ENCODE measurements at regions not wholly inside any gene's neighbourhood (a gene's known extent, or its start where the extent isn't known, plus 50 kb on each side); places are given as distances from the start of the nearest gene placed in this dataset.

- ATAC-seq (ENCODE audit: low FRiP score in 2 of 2) (no peak), DNase-seq (no peak)
- TF ChIP-seq POLR2AphosphoS5 (IDR thresholded peaks at IDR 0.05): no peak
- TF ChIP-seq CTCF (IDR thresholded peaks at IDR 0.05): no peak
- TF ChIP-seq EP300 (IDR thresholded peaks at IDR 0.05): no peak
- Histone ChIP-seq H3K27me3 (no peaks in the 10 kb centered on the region), H3K36me3 (no peaks in the 10 kb centered on the region), H3K4me3 (no peak overlapping the region), H3K4me1 (no peaks in the 10 kb centered on the region), H3K27ac (no peak overlapping the region), H3K9me3 (no peaks in the 10 kb centered on the region)
Observed at GRCh38 chr13:76148374-76148773, 512.2 kb downstream of the LMO7 start.

- WGBS, 2 donors: 85 to 92% methylated on average over 1 of the region's 1 CpG
- H3K27ac ChIP-seq: no peak overlapping the region
- no peaks in the 10 kb centered on the region for H3K36me3 ChIP-seq
- no peaks in the 10 kb centered on the region for H3K27me3 ChIP-seq
- no peaks in the 10 kb centered on the region for H3K9me3 ChIP-seq
- no peak for DNase-seq
- H3K4me1 ChIP-seq: no peaks in the 10 kb centered on the region
- ATAC-seq (ENCODE audit: low FRiP score in 2 of 2): no peak
- no peak overlapping the region for H3K4me3 ChIP-seq
- no peak for TF ChIP-seq POLR2AphosphoS5 (IDR thresholded peaks at IDR 0.05)
- TF ChIP-seq CTCF (IDR thresholded peaks at IDR 0.05): no peak
- TF ChIP-seq POLR2A (IDR thresholded peaks at IDR 0.05): no peak
- TF ChIP-seq EP300 (IDR thresholded peaks at IDR 0.05): no peak
Observed at GRCh38 chr13:76132532-76132931, 496.4 kb downstream of the LMO7 start.

- no peak overlapping the region for H3K4me3 ChIP-seq
- 46 to 48% methylated on average over 7 of the region's 7 CpGs for WGBS, 2 donors
- no peak for ATAC-seq (ENCODE audit: low FRiP score in 2 of 2)
- H3K27ac ChIP-seq: no peak overlapping the region
- TF ChIP-seq EP300 (IDR thresholded peaks at IDR 0.05): no peak
- TF ChIP-seq POLR2AphosphoS5 (IDR thresholded peaks at IDR 0.05): no peak
- no peak for TF ChIP-seq CTCF (IDR thresholded peaks at IDR 0.05)
- no peak for TF ChIP-seq POLR2A (IDR thresholded peaks at IDR 0.05)
- H3K4me1 ChIP-seq: no peaks in the 10 kb centered on the region
- no peaks in the 10 kb centered on the region for H3K9me3 ChIP-seq
- no peaks in the 10 kb centered on the region for H3K36me3 ChIP-seq
- no peak for DNase-seq
- H3K27me3 ChIP-seq: no peaks in the 10 kb centered on the region
Observed at GRCh38 chr13:76131551-76131950, 495.4 kb downstream of the LMO7 start.

- no peak for TF ChIP-seq POLR2AphosphoS5 (IDR thresholded peaks at IDR 0.05)
- no peak for TF ChIP-seq POLR2A (IDR thresholded peaks at IDR 0.05)
- TF ChIP-seq EP300 (IDR thresholded peaks at IDR 0.05): no peak
- no peak for TF ChIP-seq CTCF (IDR thresholded peaks at IDR 0.05)
- no peak for ATAC-seq (ENCODE audit: low FRiP score in 2 of 2)
- 55 to 62% methylated on average over 6 of the region's 6 CpGs for WGBS, 2 donors
- H3K36me3 ChIP-seq: no peaks in the 10 kb centered on the region
- H3K27ac ChIP-seq: no peak overlapping the region
- no peak for DNase-seq
- H3K9me3 ChIP-seq: peaks cover 2 to 4% (median 3%) of the 10 kb centered on the region in 4 donors
- no peak overlapping the region for H3K4me3 ChIP-seq
- H3K4me1 ChIP-seq: no peaks in the 10 kb centered on the region
- no peaks in the 10 kb centered on the region for H3K27me3 ChIP-seq
Observed at GRCh38 chr13:76129305-76130000, 493.3 kb downstream of the LMO7 start.

GRCh38 chr13:76127922-76128321 lies 491.8 kb downstream of the LMO7 start:
- H3K9me3 ChIP-seq: peaks cover 16 to 19% (median 18%) of the 10 kb centered on the region in 4 donors
- no peak for TF ChIP-seq CTCF (IDR thresholded peaks at IDR 0.05)
- DNase-seq (no peak), ATAC-seq (ENCODE audit: low FRiP score in 2 of 2) (no peak)
- no peaks in the 10 kb centered on the region for H3K4me1 ChIP-seq
- no peaks in the 10 kb centered on the region for H3K36me3 ChIP-seq
- no peaks in the 10 kb centered on the region for H3K27me3 ChIP-seq
- H3K27ac ChIP-seq: no peak overlapping the region
- H3K4me3 ChIP-seq: no peak overlapping the region

Data from upper lobe of left lung (tissue), 6 donors.